Breast epithelium (tissue), 3 donors: ENCODE measurements at regions not wholly inside any gene's neighbourhood (a gene's known extent, or its start where the extent isn't known, plus 50 kb on each side); places are given as distances from the start of the nearest gene placed in this dataset.

Experiments used
- CTCF ChIP-seq, 3 donors: fragments of 450-650 bp; IDR thresholded peaks; one replicate each; pipeline ENCODE4 v1.5.1; 2016 to 2017; ENCODE audit warnings: antibody characterized with exemption in 3 of 3, mild to moderate bottlenecking in 3 of 3, moderate library complexity in 3 of 3
- POLR2A ChIP-seq: fragments of 450-650 bp; IDR thresholded peaks from one replicate; pipeline ENCODE4 v1.6.1; 2016; ENCODE audit warnings: antibody characterized with exemption, mild to moderate bottlenecking, moderate library complexity
- POLR2AphosphoS5 ChIP-seq, 3 donors: sonication (generic); formaldehyde crosslinking; IDR thresholded peaks; one replicate each; pipeline ENCODE4 v1.6.1; 2017; ENCODE audit warnings: antibody characterized with exemption in 3 of 3

GRCh38 chr14:26328791-26329190 lies 269.0 kb downstream of the NOVA1 start:
- TF ChIP-seq CTCF (IDR thresholded peaks at IDR 0.05), result no peak
- TF ChIP-seq POLR2AphosphoS5 (IDR thresholded peaks at IDR 0.05), result no peak
- no peak for TF ChIP-seq POLR2A
